PFSK-1 (cell line): ENCODE measurements at regions not wholly inside any gene's neighbourhood (a gene's known extent, or its start where the extent isn't known, plus 50 kb on each side); places are given as distances from the start of the nearest gene placed in this dataset.

Source experiments
- FOXP2 ChIP-seq: optimal IDR thresholded peaks from 2 replicates; pipeline ENCODE3; 2011; ENCODE audit warnings: borderline replicate concordance, control low read depth, inconsistent platforms; ENCODE audit not compliant: insufficient read depth; ENCODE audit errors: extremely low read length, extremely low read depth
- POLR2AphosphoS5 ChIP-seq: IDR thresholded peaks from 2 replicates; pipeline ENCODE4 v1.6.1; 2012; ENCODE audit warnings: low read depth, mild to moderate bottlenecking, control low read depth, low read length, moderate library complexity
- SIN3A ChIP-seq: IDR thresholded peaks from 2 replicates; pipeline ENCODE4 v1.6.1; 2012; ENCODE audit warnings: mild to moderate bottlenecking, low read length, moderate library complexity, borderline replicate concordance; ENCODE audit not compliant: insufficient read depth
- TAF1 ChIP-seq: IDR thresholded peaks from 2 replicates; pipeline ENCODE4 v1.6.1; 2012; ENCODE audit warnings: low read length, control low read depth, borderline replicate concordance; ENCODE audit not compliant: insufficient read depth
- TF ChIP-seq, protein P1 (sequence below), 2 experiments: IDR thresholded peaks; 2 replicates each; pipeline versions ENCODE4 v1.6.1 to v1.8.0; 2011 to 2012; ENCODE audit warnings: low read depth in 2 of 2, low read length in 2 of 2, control low read depth in 1 of 2, inconsistent platforms in 1 of 2, mild to moderate bottlenecking in 1 of 2, moderate library complexity in 1 of 2; ENCODE audit not compliant: insufficient read depth in 1 of 2

DNA sequence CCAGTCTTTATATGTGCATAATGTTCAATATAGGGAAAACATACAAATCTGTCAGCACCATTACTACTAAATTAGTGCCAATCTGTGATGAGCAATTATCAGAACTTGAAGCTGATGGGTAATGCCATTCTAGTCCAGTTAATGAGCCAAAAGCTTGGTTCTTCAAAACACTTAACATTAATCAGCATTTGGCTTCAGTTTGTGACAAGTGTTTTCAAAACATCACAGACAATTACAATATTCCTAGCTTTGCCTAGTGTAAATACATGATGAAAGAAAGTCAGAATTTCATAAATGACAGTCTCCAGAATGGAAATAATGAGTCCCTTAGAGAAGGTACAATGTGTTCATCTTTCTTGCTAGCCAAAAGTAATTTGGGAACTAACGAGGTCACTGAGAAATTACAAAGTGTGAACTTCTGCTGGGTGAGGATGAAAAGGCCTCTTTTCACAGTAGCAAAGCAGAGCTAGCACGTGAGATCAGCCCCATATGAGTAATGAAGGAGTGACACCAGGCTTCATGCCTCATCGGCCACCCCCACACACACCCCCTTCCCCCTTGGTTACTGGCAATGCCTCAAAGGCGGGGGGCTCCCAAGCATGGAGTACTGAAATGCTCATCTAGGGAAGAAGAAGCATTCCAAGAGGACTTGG, 180.6 kb upstream of the EEA1 start:
- TF ChIP-seq TAF1 (no peak), SIN3A (no peak), FOXP2 (no peak), POLR2AphosphoS5 (no peak)
- TF ChIP-seq, protein P1, sequence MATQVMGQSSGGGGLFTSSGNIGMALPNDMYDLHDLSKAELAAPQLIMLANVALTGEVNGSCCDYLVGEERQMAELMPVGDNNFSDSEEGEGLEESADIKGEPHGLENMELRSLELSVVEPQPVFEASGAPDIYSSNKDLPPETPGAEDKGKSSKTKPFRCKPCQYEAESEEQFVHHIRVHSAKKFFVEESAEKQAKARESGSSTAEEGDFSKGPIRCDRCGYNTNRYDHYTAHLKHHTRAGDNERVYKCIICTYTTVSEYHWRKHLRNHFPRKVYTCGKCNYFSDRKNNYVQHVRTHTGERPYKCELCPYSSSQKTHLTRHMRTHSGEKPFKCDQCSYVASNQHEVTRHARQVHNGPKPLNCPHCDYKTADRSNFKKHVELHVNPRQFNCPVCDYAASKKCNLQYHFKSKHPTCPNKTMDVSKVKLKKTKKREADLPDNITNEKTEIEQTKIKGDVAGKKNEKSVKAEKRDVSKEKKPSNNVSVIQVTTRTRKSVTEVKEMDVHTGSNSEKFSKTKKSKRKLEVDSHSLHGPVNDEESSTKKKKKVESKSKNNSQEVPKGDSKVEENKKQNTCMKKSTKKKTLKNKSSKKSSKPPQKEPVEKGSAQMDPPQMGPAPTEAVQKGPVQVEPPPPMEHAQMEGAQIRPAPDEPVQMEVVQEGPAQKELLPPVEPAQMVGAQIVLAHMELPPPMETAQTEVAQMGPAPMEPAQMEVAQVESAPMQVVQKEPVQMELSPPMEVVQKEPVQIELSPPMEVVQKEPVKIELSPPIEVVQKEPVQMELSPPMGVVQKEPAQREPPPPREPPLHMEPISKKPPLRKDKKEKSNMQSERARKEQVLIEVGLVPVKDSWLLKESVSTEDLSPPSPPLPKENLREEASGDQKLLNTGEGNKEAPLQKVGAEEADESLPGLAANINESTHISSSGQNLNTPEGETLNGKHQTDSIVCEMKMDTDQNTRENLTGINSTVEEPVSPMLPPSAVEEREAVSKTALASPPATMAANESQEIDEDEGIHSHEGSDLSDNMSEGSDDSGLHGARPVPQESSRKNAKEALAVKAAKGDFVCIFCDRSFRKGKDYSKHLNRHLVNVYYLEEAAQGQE (IDR thresholded peaks at IDR 0.05; ENCODE audit: insufficient read depth in 1 of 2, low read depth in 2 of 2, low read length in 2 of 2) = no peak

DNA sequence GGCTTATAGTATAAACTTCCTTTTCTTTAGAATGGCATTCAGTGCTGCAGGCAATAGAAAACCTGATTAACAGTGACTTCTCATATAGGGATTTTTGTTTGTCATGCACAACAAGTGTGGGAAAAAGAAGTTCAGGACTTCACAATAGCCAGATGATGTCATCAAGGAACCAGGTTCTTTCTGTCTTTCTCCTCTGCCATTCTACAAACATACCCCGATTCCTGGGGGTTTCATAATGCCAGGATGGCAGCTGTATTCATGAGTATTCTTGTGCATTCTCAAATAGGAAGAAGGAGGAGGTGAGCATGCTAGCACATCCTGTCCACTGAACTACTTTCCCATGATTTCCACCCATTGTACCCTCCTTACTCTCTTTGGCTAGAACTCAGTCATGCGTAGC, 182.7 kb upstream of the EEA1 start:
- TF ChIP-seq SIN3A (no peak), TAF1 (no peak), POLR2AphosphoS5 (no peak), FOXP2 (no peak)
- TF ChIP-seq, protein P1 (IDR thresholded peaks at IDR 0.05; ENCODE audit: insufficient read depth in 1 of 2, low read depth in 2 of 2, low read length in 2 of 2) = no peak

DNA sequence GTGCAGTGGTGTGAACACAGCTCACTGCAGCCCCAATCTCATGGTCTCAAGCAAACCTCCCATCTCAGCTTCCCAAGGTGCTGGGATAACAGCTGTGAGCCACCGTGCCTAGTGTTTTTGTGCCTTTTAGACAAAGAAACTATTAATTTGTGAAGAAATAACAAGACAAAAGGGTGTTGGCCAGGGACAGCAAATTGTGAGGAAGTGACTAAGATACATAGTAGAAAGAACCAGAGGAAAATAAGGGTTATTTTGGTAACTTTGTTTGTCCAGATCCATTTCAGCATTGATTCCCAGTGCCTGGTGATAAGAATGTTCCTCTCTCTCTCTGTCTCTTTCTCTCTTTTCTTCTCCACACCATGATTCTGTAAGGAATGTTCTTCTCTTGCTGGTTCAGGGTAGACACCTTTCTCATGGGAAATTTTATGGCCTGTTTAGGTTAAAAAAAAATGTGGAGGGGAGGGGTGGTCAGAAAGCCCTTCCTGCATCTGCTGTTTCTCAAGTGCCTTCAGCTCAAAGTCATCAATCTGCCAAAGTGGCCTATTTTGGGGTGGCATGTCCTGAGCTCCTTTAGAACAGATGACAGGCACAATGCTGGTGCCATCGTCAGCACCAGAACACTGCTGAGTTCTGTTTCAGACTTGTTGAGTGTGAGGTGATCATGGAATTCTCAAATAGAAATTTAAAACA, 184.4 kb upstream of the EEA1 start:
- no peak for TF ChIP-seq TAF1
- TF ChIP-seq SIN3A = no peak
- no peak for TF ChIP-seq FOXP2
- no peak for TF ChIP-seq POLR2AphosphoS5
- TF ChIP-seq, protein P1 (IDR thresholded peaks at IDR 0.05; ENCODE audit: insufficient read depth in 1 of 2, low read depth in 2 of 2, low read length in 2 of 2) = no peak

DNA sequence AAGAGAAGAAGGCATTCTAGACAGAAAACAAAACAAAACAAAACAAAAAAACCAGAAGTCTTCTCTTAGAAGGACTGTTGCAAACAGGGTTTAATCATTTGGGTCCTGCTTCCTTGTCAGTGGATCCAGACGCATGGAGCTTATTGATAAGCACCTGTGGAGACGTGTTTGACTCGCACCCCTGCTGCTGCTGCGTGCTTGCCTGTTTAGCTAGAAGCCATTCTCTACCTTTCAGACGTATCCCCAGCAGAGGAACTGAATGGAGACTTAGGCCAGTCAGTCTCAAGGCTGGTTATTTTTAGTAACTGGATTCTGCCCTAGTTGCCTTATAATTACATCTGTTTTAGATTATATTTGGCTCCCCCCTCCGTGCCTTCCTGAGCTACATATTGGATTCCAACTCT, 186.1 kb upstream of the EEA1 start:
- TF ChIP-seq POLR2AphosphoS5 (no peak), TAF1 (no peak), FOXP2 (no peak), SIN3A (no peak)
- TF ChIP-seq, protein P1 (IDR thresholded peaks at IDR 0.05; ENCODE audit: insufficient read depth in 1 of 2, low read depth in 2 of 2, low read length in 2 of 2) = no peak
